Islet precursor cell (in vitro differentiated cells): ENCODE measurements at regions not wholly inside any gene's neighbourhood (a gene's known extent, or its start where the extent isn't known, plus 50 kb on each side); places are given as distances from the start of the nearest gene placed in this dataset.
"Not testable (repeated sequence)": the region's sequence is repeated elsewhere in the genome, so short reads cannot be mapped to it uniquely, and the experiment has no call there.

ENCODE experiments used
- DNase-seq: peaks from one replicate; pipeline ENCODE4 v3.0.0-alpha.2; 2018

- DNase-seq = no peak
Measured at GRCh38 chr4:30160140-30160539, 560.0 kb upstream of the PCDH7 start.

- no peak for DNase-seq
Measured at GRCh38 chr4:30172416-30172815, 547.8 kb upstream of the PCDH7 start.

GRCh38 chr4:30181512-30181911 lies 538.7 kb upstream of the PCDH7 start:
- no peak for DNase-seq

GRCh38 chr4:30181918-30182317 lies 538.3 kb upstream of the PCDH7 start:
- no peak for DNase-seq

GRCh38 chr4:30182786-30183185 lies 537.4 kb upstream of the PCDH7 start:
- DNase-seq = no peak

GRCh38 chr4:30191902-30192301 lies 528.3 kb upstream of the PCDH7 start:
- no peak for DNase-seq

- no peak for DNase-seq
Measured at GRCh38 chr4:30207389-30207788, 512.8 kb upstream of the PCDH7 start.

GRCh38 chr4:30208731-30209435 lies 511.3 kb upstream of the PCDH7 start:
- no peak for DNase-seq

- DNase-seq = not testable (repeated sequence)
Measured at GRCh38 chr4:30215973-30216372, 504.2 kb upstream of the PCDH7 start.

- DNase-seq = no peak
Measured at GRCh38 chr4:30245140-30245539, 475.0 kb upstream of the PCDH7 start.

GRCh38 chr4:30256116-30256832 lies 463.9 kb upstream of the PCDH7 start:
- DNase-seq = no peak

GRCh38 chr4:30258949-30259348 lies 461.2 kb upstream of the PCDH7 start:
- DNase-seq = no peak

GRCh38 chr4:30262379-30262778 lies 457.8 kb upstream of the PCDH7 start:
- no peak for DNase-seq

- DNase-seq = no peak
Measured at GRCh38 chr4:30264465-30264864, 455.7 kb upstream of the PCDH7 start.

GRCh38 chr4:30265716-30266115 lies 454.5 kb upstream of the PCDH7 start:
- no peak for DNase-seq

- no peak for DNase-seq
Measured at GRCh38 chr4:30268370-30268769, 451.8 kb upstream of the PCDH7 start.

GRCh38 chr4:30269850-30270249 lies 450.3 kb upstream of the PCDH7 start:
- no peak for DNase-seq

- no peak for DNase-seq
Measured at GRCh38 chr4:30281986-30282385, 438.2 kb upstream of the PCDH7 start.

GRCh38 chr4:30283336-30283735 lies 436.8 kb upstream of the PCDH7 start:
- DNase-seq = no peak

- DNase-seq = no peak
Measured at GRCh38 chr4:30294295-30294694, 425.9 kb upstream of the PCDH7 start.

GRCh38 chr4:30295652-30296051 lies 424.5 kb upstream of the PCDH7 start:
- DNase-seq = no peak

GRCh38 chr4:30314001-30314400 lies 406.2 kb upstream of the PCDH7 start:
- DNase-seq = no peak

- peak; percentile 43 for DNase-seq
Measured at GRCh38 chr4:30330894-30331652, 389.1 kb upstream of the PCDH7 start.

- no peak for DNase-seq
Measured at GRCh38 chr4:30341731-30342130, 378.4 kb upstream of the PCDH7 start.
